SK-N-SH (cell line): ENCODE measurements at regions not wholly inside any gene's neighbourhood (a gene's known extent, or its start where the extent isn't known, plus 50 kb on each side); places are given as distances from the start of the nearest gene placed in this dataset.

Experiments used
- ELF1 ChIP-seq: IDR thresholded peaks from 2 replicates; pipeline ENCODE4 v1.4.0; 2012
- EP300 ChIP-seq, 2 experiments: IDR thresholded peaks; 2 replicates each; pipeline versions ENCODE4 v1.4.0 to v1.6.1; 2012; ENCODE audit warnings: borderline replicate concordance in 1 of 2, low read depth in 1 of 2, low read length in 1 of 2
- EZH2phosphoT487 ChIP-seq: fragments of 200-600 bp; sonication (generic); IDR thresholded peaks from 2 replicates; pipeline ENCODE4 v1.6.1; 2017; ENCODE audit warnings: low read depth, mixed run types, mild to moderate bottlenecking, antibody characterized with exemption, moderate library complexity, borderline replicate concordance
- FOSL2 ChIP-seq: IDR thresholded peaks from 2 replicates; pipeline ENCODE4 v1.4.0; 2012; ENCODE audit warnings: low read depth, mild to moderate bottlenecking, moderate library complexity, borderline replicate concordance
- FOXJ3 ChIP-seq: sonication (generic); formaldehyde crosslinking; IDR thresholded peaks from 2 replicates; pipeline ENCODE4 v1.5.1; 2020; ENCODE audit warnings: mild to moderate bottlenecking, missing genetic modification reagents
- FOXM1 ChIP-seq: IDR thresholded peaks from 2 replicates; pipeline ENCODE4 v1.4.0; 2012; ENCODE audit warnings: low read depth, mild to moderate bottlenecking
- GABPA ChIP-seq: IDR thresholded peaks from 2 replicates; pipeline ENCODE4 v1.4.0; 2012; ENCODE audit warnings: low read depth, mild to moderate bottlenecking
- MEF2A ChIP-seq: IDR thresholded peaks from 2 replicates; pipeline ENCODE4 v1.4.0; 2012; ENCODE audit warnings: low read depth, borderline replicate concordance
- MXI1 ChIP-seq: IDR thresholded peaks from 2 replicates; pipeline ENCODE4 v1.6.1; 2012; ENCODE audit warnings: mild to moderate bottlenecking, low read depth, low read length, improper control_type of control experiment
- NFIC ChIP-seq: IDR thresholded peaks from 2 replicates; pipeline ENCODE4 v1.4.0; 2012; ENCODE audit warnings: borderline replicate concordance
- NRF1 ChIP-seq: IDR thresholded peaks from 2 replicates; pipeline ENCODE4 v1.6.1; 2012; ENCODE audit warnings: low read depth, mild to moderate bottlenecking, low read length
- POLR2AphosphoS5 ChIP-seq: IDR thresholded peaks from 2 replicates; pipeline ENCODE4 v1.6.1; 2012; ENCODE audit warnings: low read depth, low read length
- RAD21 ChIP-seq: IDR thresholded peaks from 2 replicates; pipeline ENCODE4 v1.6.1; 2012; ENCODE audit warnings: mild to moderate bottlenecking, low read length
- RXRA ChIP-seq: IDR thresholded peaks from 2 replicates; pipeline ENCODE4 v1.4.0; 2012; ENCODE audit warnings: low read depth, mild to moderate bottlenecking, borderline replicate concordance
- SMC3 ChIP-seq: IDR thresholded peaks from 2 replicates; pipeline ENCODE4 v1.6.1; 2012; ENCODE audit warnings: low read depth, low read length, improper control_type of control experiment
- TEAD4 ChIP-seq: IDR thresholded peaks from 2 replicates; pipeline ENCODE4 v1.4.0; 2012; ENCODE audit warnings: mild to moderate bottlenecking, borderline replicate concordance; ENCODE audit not compliant: insufficient read depth
- USF2 ChIP-seq: fragments of 150-350 bp; IDR thresholded peaks from 2 replicates; pipeline ENCODE4 v1.6.1; 2017; ENCODE audit warnings: antibody characterized with exemption, low read length, low read depth, borderline replicate concordance
- ZBTB33 ChIP-seq: IDR thresholded peaks from 2 replicates; pipeline ENCODE4 v1.4.0; 2012; ENCODE audit warnings: low read depth, borderline replicate concordance
- TF ChIP-seq, protein P1 (sequence below): fragments of 200-600 bp; sonication (generic); IDR thresholded peaks from 2 replicates; pipeline ENCODE4 v1.6.1; 2017; ENCODE audit warnings: antibody characterized with exemption, mild to moderate bottlenecking, moderate library complexity
- TF ChIP-seq, protein P2 (sequence below): fragments of 150-350 bp; IDR thresholded peaks from 2 replicates; pipeline ENCODE4 v1.6.1; 2016; ENCODE audit warnings: mild to moderate bottlenecking, low read depth, low read length
- TF ChIP-seq, protein P3 (sequence below): IDR thresholded peaks from 2 replicates; pipeline ENCODE4 v1.4.0; 2012; ENCODE audit warnings: low read depth, borderline replicate concordance

DNA sequence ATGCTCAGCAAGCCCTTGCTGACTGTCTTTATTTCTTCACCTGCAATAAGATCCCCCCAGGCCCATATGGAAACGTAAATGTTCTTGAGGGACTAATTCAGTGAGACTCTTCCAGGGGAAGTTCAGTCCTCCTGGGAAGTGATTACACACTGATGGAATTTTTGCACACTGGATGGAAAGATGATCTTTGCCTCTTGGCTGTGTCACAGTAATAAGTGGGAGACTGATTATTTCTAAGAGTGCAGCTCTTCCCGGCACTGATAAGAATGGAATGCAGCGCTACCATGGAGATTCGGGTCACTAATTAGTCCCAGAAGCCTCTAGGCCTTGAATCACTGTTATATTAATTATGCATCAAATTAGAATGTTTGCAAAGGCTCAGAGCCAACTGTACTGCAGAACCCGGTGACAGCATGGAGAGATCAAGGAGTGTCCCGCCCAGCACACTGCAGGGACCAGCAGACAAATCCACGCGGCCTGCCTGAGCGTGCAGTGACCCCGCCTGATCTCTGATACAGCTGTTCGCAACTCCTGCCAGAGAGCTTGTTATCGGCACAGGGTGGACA lies 178.3 kb downstream of the SNX19 start (continued):
- TF ChIP-seq NFIC, result peak; percentile 82
- no peak for TF ChIP-seq NRF1
- peak; percentile 53; the same call in 1 of the 2 replicates for TF ChIP-seq FOXM1
- no peak for TF ChIP-seq FOXJ3 (CRISPR knock-in tag)
- TF ChIP-seq, protein P1, sequence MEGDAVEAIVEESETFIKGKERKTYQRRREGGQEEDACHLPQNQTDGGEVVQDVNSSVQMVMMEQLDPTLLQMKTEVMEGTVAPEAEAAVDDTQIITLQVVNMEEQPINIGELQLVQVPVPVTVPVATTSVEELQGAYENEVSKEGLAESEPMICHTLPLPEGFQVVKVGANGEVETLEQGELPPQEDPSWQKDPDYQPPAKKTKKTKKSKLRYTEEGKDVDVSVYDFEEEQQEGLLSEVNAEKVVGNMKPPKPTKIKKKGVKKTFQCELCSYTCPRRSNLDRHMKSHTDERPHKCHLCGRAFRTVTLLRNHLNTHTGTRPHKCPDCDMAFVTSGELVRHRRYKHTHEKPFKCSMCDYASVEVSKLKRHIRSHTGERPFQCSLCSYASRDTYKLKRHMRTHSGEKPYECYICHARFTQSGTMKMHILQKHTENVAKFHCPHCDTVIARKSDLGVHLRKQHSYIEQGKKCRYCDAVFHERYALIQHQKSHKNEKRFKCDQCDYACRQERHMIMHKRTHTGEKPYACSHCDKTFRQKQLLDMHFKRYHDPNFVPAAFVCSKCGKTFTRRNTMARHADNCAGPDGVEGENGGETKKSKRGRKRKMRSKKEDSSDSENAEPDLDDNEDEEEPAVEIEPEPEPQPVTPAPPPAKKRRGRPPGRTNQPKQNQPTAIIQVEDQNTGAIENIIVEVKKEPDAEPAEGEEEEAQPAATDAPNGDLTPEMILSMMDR, result no peak
- TF ChIP-seq RAD21, result no peak
- TF ChIP-seq, protein P2, sequence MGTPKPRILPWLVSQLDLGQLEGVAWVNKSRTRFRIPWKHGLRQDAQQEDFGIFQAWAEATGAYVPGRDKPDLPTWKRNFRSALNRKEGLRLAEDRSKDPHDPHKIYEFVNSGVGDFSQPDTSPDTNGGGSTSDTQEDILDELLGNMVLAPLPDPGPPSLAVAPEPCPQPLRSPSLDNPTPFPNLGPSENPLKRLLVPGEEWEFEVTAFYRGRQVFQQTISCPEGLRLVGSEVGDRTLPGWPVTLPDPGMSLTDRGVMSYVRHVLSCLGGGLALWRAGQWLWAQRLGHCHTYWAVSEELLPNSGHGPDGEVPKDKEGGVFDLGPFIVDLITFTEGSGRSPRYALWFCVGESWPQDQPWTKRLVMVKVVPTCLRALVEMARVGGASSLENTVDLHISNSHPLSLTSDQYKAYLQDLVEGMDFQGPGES, result no peak
- no peak for TF ChIP-seq MEF2A
- no peak for TF ChIP-seq POLR2AphosphoS5
- TF ChIP-seq ZBTB33, result no peak
- TF ChIP-seq FOSL2, result peak; percentile 34; the same call in 1 of the 2 replicates
- no peak for TF ChIP-seq GABPA
- TF ChIP-seq ELF1, result no peak
- TF ChIP-seq USF2, result no peak
- TF ChIP-seq EZH2phosphoT487, result no peak
- TF ChIP-seq EP300 (IDR thresholded peaks at IDR 0.05; ENCODE audit: borderline replicate concordance in 1 of 2, low read depth in 1 of 2, low read length in 1 of 2), result peak in 1 of 2 experiments; percentile 83; a peak in 1 of 4 replicates
- TF ChIP-seq, protein P3, sequence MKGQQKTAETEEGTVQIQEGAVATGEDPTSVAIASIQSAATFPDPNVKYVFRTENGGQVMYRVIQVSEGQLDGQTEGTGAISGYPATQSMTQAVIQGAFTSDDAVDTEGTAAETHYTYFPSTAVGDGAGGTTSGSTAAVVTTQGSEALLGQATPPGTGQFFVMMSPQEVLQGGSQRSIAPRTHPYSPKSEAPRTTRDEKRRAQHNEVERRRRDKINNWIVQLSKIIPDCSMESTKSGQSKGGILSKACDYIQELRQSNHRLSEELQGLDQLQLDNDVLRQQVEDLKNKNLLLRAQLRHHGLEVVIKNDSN, result no peak
- peak; percentile 64 for TF ChIP-seq TEAD4
- TF ChIP-seq RXRA, result 0 out of 2 replicates have a peak, but pooled peaks have one; percentile 57
- no peak for TF ChIP-seq SMC3
- 0 out of 2 replicates have a peak, but pooled peaks have one; percentile 46 for TF ChIP-seq MXI1
